ENCODE measurements at regions not wholly inside any gene's neighbourhood (a gene's known extent, or its start where the extent isn't known, plus 50 kb on each side); places are given as distances from the start of the nearest gene placed in this dataset.

DNA sequence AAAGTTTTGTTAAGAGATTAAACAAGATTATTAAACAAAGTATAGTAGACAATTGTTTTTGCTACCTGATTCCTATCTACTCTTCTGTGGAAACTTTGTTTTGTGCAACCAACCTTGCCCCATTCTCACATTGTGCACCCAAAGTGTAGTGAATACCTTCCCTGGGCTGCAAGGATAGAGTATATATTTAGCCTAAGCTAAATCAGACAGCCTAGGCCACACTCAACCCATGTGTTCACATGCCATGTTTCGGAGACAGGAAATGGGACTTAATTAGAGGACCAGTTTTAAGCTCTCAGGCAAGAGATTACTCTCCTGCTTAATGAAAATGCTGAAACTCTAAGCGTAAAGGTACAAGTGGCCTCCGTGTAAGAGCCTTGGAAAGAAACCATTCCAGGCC is 734.9 kb upstream of the USP15 start:
- Histone ChIP-seq H2AFZ (ENCODE audit: low read length) (no peak overlapping the region), H2BK20ac (ENCODE audit: low read length) (no peak overlapping the region), H4K5ac (ENCODE audit: insufficient read length, low read depth, low read length) (no peak overlapping the region), H3K27me3 (replicated peaks in 1 of 4; ENCODE audit: control insufficient read depth in 3 of 4, extremely low read depth in 1 of 4, insufficient read depth in 3 of 4, low read length in 3 of 4) (no peaks in the 10 kb centered on the region), H3K14ac (ENCODE audit: insufficient read length) (no peak overlapping the region), H4K20me1 (replicated peaks in 1 of 2; ENCODE audit: control insufficient read depth in 1 of 2, insufficient read depth in 2 of 2, low read length in 2 of 2) (no peaks in the 10 kb centered on the region), H2BK15ac (ENCODE audit: low read length) (no peak overlapping the region), H3K4ac (replicated peaks; ENCODE audit: insufficient read length, low read depth, low read length) (no peak overlapping the region), H4K91ac (replicated peaks; ENCODE audit: insufficient read length, low read length) (no peak overlapping the region), H3K36me3 (ENCODE audit: control insufficient read depth in 2 of 4, insufficient read depth in 4 of 4, low read length in 3 of 4) (no peaks in the 10 kb centered on the region), H3K56ac (replicated peaks; ENCODE audit: insufficient read length, low read depth, low read length) (no peak overlapping the region), H2BK5ac (ENCODE audit: low read depth, low read length) (no peak overlapping the region), H3K79me2 (ENCODE audit: control insufficient read depth in 1 of 2, insufficient read depth in 2 of 2, low read length in 2 of 2) (no peaks in the 10 kb centered on the region), H3K4me1 (replicated peaks in 1 of 4; ENCODE audit: control insufficient read depth in 3 of 4, insufficient read depth in 4 of 4, low read length in 3 of 4) (peaks cover 0 to 9% (median 4%) of the 10 kb centered on the region in 4 experiments; a peak in 4 of 7 replicates), H2BK120ac (replicated peaks; ENCODE audit: low read depth, low read length) (peak overlapping the region; percentile 85), H3K23ac (ENCODE audit: insufficient read length) (no peak overlapping the region), H3K4me2 (ENCODE audit: insufficient read depth in 1 of 2, low read depth in 2 of 2, low read length in 2 of 2) (no peak overlapping the region), H3K18ac (ENCODE audit: extremely low read depth, low read length) (no peak overlapping the region), H3K23me2 (ENCODE audit: low read depth, low read length) (no peaks in the 10 kb centered on the region; the same call in 1 of the 2 replicates), H3K4me3 (ENCODE audit: extremely low read depth in 1 of 4, insufficient read depth in 2 of 4, low read depth in 3 of 4, low read length in 4 of 4) (no peak overlapping the region), H3K9ac (replicated peaks in 1 of 4; ENCODE audit: extremely low read depth in 1 of 4, low read depth in 3 of 4, low read length in 3 of 4) (no peak overlapping the region), H3K9me3 (ENCODE audit: insufficient read depth in 2 of 2, low read depth in 1 of 2, low read length in 1 of 2) (no peaks in the 10 kb centered on the region), H3K27ac (ENCODE audit: low read depth, low read length) (no peak overlapping the region), H2AK5ac (ENCODE audit: low read depth, low read length) (no peak overlapping the region), H2BK12ac (ENCODE audit: low read depth, low read length) (no peak overlapping the region), H3K79me1 (ENCODE audit: low read depth, low read length) (no peaks in the 10 kb centered on the region), H4K8ac (ENCODE audit: extremely low read depth, insufficient read depth, low read length) (no peak overlapping the region)
- 92% methylated on average over 3 of the region's 3 CpGs; no CpG with 5 or more reads in 1 of the 2 experiments for WGBS, 2 experiments (ENCODE audit: extremely low coverage in 1 of 2, insufficient coverage in 1 of 2, insufficient read length in 1 of 2, insufficient replicate concordance in 2 of 2, low coverage in 1 of 2, low lambda C conversion rate in 2 of 2, missing lambda C conversion rate in 1 of 2)
- ChIA-PET CTCF (ENCODE audit: partially characterized antibody) (interaction anchor here (0.9 to 2.6 kb wide), 3 partner anchors 12 to 77 kb away, joined by 3 to 12 read pairs (median 3); no protein-coding TSS in a partner anchor), POLR2A (ENCODE audit: partially characterized antibody) (no interaction called here)
- no peak for FAIRE-seq
- no peak for DNase-seq (ENCODE audit: low read depth in 1 of 2, low spot score in 2 of 2)
- TF ChIP-seq CEBPB (IDR thresholded peaks at IDR 0.05; ENCODE audit: low read depth, low read length) (no peak), KDM5A (IDR thresholded peaks at IDR 0.05; ENCODE audit: low read length) (no peak), JUN (IDR thresholded peaks at IDR 0.05; ENCODE audit: low read depth, low read length) (no peak), NRF1 (IDR thresholded peaks at IDR 0.05; ENCODE audit: low read depth, low read length) (no peak), POU5F1 (IDR thresholded peaks at IDR 0.05; ENCODE audit: low read depth, low read length) (no peak), KDM4A (IDR thresholded peaks at IDR 0.05; ENCODE audit: low read depth, low read length, severe bottlenecking) (no peak), TCF12 (IDR thresholded peaks at IDR 0.05; ENCODE audit: low read depth, low read length) (no peak), KDM1A (IDR thresholded peaks at IDR 0.05; ENCODE audit: borderline replicate concordance, low read length) (no peak), NANOG (IDR thresholded peaks at IDR 0.05; ENCODE audit: insufficient read depth, low read depth, low read length, poor library complexity, severe bottlenecking) (no peak), CBX8 (IDR thresholded peaks at IDR 0.05; ENCODE audit: borderline replicate concordance, low read depth, low read length) (no peak), SP1 (IDR thresholded peaks at IDR 0.05; ENCODE audit: low read depth, low read length) (no peak), SP2 (IDR thresholded peaks at IDR 0.05; ENCODE audit: low read length) (no peak), SIX5 (IDR thresholded peaks at IDR 0.05; ENCODE audit: low read depth, low read length) (no peak), HDAC6 (IDR thresholded peaks at IDR 0.05; ENCODE audit: low read depth, low read length) (no peak), BRCA1 (IDR thresholded peaks at IDR 0.05; ENCODE audit: low read depth, low read length) (no peak), SUZ12 (IDR thresholded peaks at IDR 0.05; ENCODE audit: low read length) (no peak), GABPA (IDR thresholded peaks at IDR 0.05; ENCODE audit: borderline replicate concordance, insufficient read depth, low read length) (no peak)
